C4-2B (cell line): ENCODE measurements at regions not wholly inside any gene's neighbourhood (a gene's known extent, or its start where the extent isn't known, plus 50 kb on each side); places are given as distances from the start of the nearest gene placed in this dataset.

ENCODE experiments used
- H3K27ac ChIP-seq: fragments of 450-650 bp; 2 replicates; pipeline ENCODE4 v1.5.1; 2017
- ZFX ChIP-seq: fragments of 450-650 bp; IDR thresholded peaks from 2 replicates; pipeline ENCODE4 v1.6.1; 2017
- TF ChIP-seq, protein P1 (sequence below): fragments of 450-650 bp; conservative IDR thresholded peaks from 2 replicates; pipeline ENCODE4 v1.5.1; 2017; ENCODE audit warnings: mild to moderate bottlenecking

DNA sequence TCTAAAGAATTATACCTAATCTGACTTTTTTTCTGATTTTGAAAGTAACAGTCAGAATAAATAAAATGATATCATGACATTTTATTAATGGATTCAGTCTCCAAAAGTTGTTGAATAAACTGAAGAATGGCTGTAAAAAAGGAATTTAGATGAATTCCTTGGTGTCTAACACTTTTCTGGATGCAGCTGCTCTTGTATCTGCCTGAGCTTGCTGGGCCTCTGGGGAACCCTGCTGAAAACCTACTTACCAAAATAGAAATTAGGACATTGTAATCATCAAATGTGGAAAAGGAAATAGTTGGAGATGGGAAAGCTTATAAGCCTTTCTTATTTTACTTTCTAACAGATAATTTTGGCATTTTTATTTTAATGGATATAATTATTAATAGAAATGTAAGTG lies 315.7 kb upstream of the ANO5 start:
- TF ChIP-seq ZFX, result no peak
- TF ChIP-seq, protein P1, sequence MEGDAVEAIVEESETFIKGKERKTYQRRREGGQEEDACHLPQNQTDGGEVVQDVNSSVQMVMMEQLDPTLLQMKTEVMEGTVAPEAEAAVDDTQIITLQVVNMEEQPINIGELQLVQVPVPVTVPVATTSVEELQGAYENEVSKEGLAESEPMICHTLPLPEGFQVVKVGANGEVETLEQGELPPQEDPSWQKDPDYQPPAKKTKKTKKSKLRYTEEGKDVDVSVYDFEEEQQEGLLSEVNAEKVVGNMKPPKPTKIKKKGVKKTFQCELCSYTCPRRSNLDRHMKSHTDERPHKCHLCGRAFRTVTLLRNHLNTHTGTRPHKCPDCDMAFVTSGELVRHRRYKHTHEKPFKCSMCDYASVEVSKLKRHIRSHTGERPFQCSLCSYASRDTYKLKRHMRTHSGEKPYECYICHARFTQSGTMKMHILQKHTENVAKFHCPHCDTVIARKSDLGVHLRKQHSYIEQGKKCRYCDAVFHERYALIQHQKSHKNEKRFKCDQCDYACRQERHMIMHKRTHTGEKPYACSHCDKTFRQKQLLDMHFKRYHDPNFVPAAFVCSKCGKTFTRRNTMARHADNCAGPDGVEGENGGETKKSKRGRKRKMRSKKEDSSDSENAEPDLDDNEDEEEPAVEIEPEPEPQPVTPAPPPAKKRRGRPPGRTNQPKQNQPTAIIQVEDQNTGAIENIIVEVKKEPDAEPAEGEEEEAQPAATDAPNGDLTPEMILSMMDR, result no peak
- H3K27ac ChIP-seq, result no peak overlapping the region

DNA sequence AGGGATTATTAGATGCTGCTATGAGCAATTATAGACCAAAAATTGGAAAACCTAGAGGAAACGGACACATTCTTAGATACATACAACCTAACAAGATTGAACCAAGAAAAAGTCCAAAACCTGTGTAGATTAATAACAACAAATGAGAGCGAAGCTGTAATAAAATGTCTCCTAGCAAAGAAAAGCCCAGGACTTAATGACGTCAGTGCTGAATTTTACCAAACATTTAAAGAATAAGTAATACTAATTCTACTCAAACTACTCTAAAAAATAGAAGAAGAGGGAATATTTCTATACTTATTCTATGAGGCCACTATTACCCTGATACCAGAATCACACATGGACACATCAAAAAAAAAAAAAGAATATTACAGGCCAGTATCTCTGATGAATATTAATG lies 309.5 kb upstream of the ANO5 start:
- TF ChIP-seq, protein P1, result no peak
- TF ChIP-seq ZFX, result no peak

DNA sequence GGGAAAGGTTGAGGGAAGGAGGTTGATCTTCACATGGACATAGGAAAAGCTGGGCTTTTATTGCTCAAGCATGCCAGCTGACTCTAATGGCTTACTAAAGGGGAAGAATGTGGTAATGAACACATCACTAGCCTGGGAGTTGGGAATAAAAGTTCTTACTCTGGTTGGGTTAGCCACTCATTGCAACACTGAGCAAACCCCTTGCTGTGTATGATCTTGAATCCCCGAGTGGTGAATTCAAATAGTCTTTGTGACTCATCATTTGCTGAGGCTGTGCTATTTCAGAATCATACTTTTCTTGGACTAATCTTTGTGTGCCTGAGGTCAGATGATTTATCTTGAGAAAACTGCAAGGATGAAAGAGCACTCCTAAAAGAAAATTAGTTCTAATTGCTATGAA lies 304.1 kb upstream of the ANO5 start:
- H3K27ac ChIP-seq, result no peak overlapping the region
- TF ChIP-seq, protein P1, result no peak
- TF ChIP-seq ZFX, result no peak

More for the DNA sequence above, 309.5 kb upstream of the ANO5 start:
- no peak overlapping the region for H3K27ac ChIP-seq

DNA sequence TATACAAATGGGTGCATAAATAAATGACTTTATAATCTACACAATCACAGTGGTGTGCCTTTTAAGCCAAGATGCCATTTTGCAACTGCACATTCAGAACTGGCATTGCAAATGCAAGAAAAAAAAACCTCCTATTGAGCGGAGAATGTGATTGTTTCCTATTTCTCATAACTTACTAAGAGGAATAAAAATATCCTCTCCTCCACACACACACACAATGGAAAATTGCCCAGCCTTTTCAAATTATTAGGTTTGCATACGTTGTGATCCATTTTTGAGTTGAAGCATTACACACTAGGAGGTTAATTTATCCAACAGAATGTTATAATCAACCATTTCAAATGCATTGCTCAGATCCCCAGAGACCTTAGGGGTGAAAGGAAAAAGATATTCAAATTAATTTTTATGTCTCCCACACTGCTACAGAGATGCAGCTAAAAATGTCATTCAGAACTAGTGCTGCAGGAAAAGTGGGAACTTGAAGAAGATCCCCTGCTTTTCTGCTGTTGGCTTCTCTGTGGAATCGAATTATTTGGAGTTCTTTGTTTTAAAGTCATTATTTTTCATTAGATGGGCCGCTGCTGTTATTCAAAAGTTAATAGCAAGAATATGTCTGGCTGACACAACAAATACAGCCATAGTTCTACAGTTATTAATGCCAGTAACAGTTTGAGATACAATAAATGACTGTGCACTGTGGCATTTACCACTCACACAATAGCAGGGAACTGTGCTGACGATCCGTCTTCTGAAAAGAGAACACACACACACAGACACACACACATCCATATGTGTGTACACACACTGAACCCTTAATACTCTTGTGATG lies 299.9 kb upstream of the ANO5 start:
- no peak overlapping the region for H3K27ac ChIP-seq
- TF ChIP-seq ZFX, result no peak
- TF ChIP-seq, protein P1, result no peak

DNA sequence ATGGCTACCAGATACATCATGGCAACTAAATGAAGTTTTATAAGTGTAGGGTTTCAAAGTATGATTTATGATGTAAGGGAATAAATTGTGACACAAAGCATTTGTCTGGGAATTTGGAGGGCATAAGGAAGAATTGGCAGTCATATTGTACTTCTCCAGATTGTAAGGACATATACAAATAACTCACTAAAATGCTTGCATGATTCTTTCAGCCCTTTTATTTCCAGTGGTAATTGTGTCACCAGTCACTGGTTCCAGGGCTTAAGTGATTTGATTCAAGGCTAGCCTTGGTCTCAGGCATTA lies 299.4 kb upstream of the ANO5 start:
- H3K27ac ChIP-seq, result no peak overlapping the region
- TF ChIP-seq, protein P1, result no peak
- no peak for TF ChIP-seq ZFX

DNA sequence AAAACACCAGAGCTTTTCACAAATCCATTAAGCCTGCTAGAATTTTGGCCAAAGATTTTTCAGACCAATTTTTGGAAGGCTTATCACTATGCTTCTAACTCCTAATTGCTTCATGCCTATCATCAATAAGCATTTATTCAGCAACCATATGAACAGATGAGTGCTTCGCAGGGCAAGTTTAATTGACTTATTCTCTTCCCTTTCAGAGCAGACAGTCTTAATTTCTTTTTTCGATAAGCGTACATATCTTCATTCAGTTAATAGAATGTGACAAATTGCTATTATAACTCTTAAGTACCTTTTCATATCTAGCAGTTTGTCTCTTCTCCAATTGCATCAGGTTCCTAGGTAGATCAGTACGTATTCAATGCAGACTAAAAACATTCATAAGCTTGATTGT lies 298.4 kb upstream of the ANO5 start:
- no peak for TF ChIP-seq ZFX
- TF ChIP-seq, protein P1, result no peak
- H3K27ac ChIP-seq, result no peak overlapping the region

DNA sequence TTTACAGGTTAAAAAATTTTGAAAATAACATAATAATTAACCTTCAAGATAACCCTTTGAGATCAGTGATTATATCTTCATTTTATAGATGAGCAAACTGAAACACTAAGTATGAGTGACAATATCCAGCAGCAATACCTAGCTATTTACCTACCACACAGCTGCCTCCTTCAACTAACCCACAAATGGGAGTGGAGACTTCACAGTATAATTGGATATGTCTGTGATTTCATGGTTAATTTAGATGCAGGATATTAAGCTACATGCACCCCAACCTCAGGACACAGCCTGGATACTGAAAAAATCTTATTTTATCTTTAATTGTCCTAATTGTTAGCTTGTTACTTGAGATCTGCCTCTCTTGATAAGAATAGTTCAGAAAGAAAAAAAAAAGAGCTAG lies 297.2 kb upstream of the ANO5 start:
- no peak overlapping the region for H3K27ac ChIP-seq
- TF ChIP-seq ZFX, result no peak
- TF ChIP-seq, protein P1, result no peak
